Stimulated activated CD4-positive, alpha-beta T cell treated with anti-CD3 and anti-CD28 coated beads, Interleukin-12 subunit alpha, Interleukin-12 subunit beta, amount 100 ng/mL, for 24 hours (primary cell): ENCODE measurements at regions not wholly inside any gene's neighbourhood (a gene's known extent, or its start where the extent isn't known, plus 50 kb on each side); places are given as distances from the start of the nearest gene placed in this dataset.
"Not testable (repeated sequence)": the region's sequence is repeated elsewhere in the genome, so short reads cannot be mapped to it uniquely, and the experiment has no call there.

ENCODE experiments used
- DNase-seq, 2 experiments: peaks; one replicate each; pipeline ENCODE4 v3.0.0-alpha.2; 2020; ENCODE audit warnings: low read depth in 2 of 2

- no peak for DNase-seq
These were observed 112.9 kb upstream of the WARS2 start for GRCh38 chr1:119253366-119253765.

GRCh38 chr1:119254067-119254720 lies 113.7 kb upstream of the WARS2 start:
- DNase-seq = no peak

- DNase-seq = not testable (repeated sequence)
These were observed 112.5 kb upstream of the HAO2 start for GRCh38 chr1:119256089-119256488.

GRCh38 chr1:119260506-119260905 lies 108.1 kb upstream of the HAO2 start:
- DNase-seq = no peak

- no peak for DNase-seq
These were observed 102.2 kb upstream of the HAO2 start for GRCh38 chr1:119266386-119266785.

GRCh38 chr1:119266858-119267257 lies 101.7 kb upstream of the HAO2 start:
- DNase-seq = no peak

GRCh38 chr1:119267288-119267687 lies 101.3 kb upstream of the HAO2 start:
- DNase-seq = not testable (repeated sequence)

- no peak for DNase-seq
These were observed 99.7 kb upstream of the HAO2 start for GRCh38 chr1:119268879-119269278.

- peak in 1 of 2 experiments; percentile 34 for DNase-seq
These were observed 93.1 kb upstream of the HAO2 start for GRCh38 chr1:119275145-119276134.

GRCh38 chr1:119276558-119276957 lies 92.0 kb upstream of the HAO2 start:
- no peak for DNase-seq

GRCh38 chr1:119279456-119280381 lies 88.9 kb upstream of the HAO2 start:
- DNase-seq = no peak

GRCh38 chr1:119285482-119285881 lies 83.1 kb upstream of the HAO2 start:
- DNase-seq = no peak

GRCh38 chr1:119286587-119287181 lies 81.9 kb upstream of the HAO2 start:
- peak in 1 of 2 experiments; percentile 8 for DNase-seq

- DNase-seq = no peak
These were observed 79.8 kb upstream of the HAO2 start for GRCh38 chr1:119288751-119289150.

GRCh38 chr1:119290297-119290696 lies 78.3 kb upstream of the HAO2 start:
- DNase-seq = no peak

- no peak for DNase-seq
These were observed 76.9 kb upstream of the HAO2 start for GRCh38 chr1:119291611-119292206.

GRCh38 chr1:119293797-119294196 lies 74.8 kb upstream of the HAO2 start:
- DNase-seq = no peak

- no peak for DNase-seq
These were observed 74.4 kb upstream of the HAO2 start for GRCh38 chr1:119294199-119294598.

- DNase-seq = no peak
These were observed 73.9 kb upstream of the HAO2 start for GRCh38 chr1:119294722-119295121.

GRCh38 chr1:119298687-119299303 lies 69.8 kb upstream of the HAO2 start:
- no peak for DNase-seq

GRCh38 chr1:119302011-119302410 lies 66.6 kb upstream of the HAO2 start:
- no peak for DNase-seq
